T-helper 1 cell (primary cell): ENCODE measurements at regions not wholly inside any gene's neighbourhood (a gene's known extent, or its start where the extent isn't known, plus 50 kb on each side); places are given as distances from the start of the nearest gene placed in this dataset.
A peak's percentile ranks its signal among the peaks of the same experiment; 100 is the strongest.

ENCODE experiments used
- DNase-seq, 5 donors: peaks; one replicate each; pipeline ENCODE4 v3.0.0-alpha.2; 2012 to 2020

- no peak for DNase-seq
Observed at GRCh38 chr12:91331371-91331770, 148.8 kb upstream of the DCN start.

GRCh38 chr12:91328451-91328850, 145.8 kb upstream of the DCN start:
- DNase-seq: no peak

- DNase-seq: no peak
Observed at GRCh38 chr12:91327889-91328288, 145.3 kb upstream of the DCN start.

GRCh38 chr12:91327131-91327530, 144.5 kb upstream of the DCN start:
- no peak for DNase-seq

- peak in 3 of 5 donors; percentile 13 to 28 (median 19) for DNase-seq
Observed at GRCh38 chr12:91326058-91327027, 143.7 kb upstream of the DCN start.

- no peak for DNase-seq
Observed at GRCh38 chr12:91320999-91321398, 138.4 kb upstream of the DCN start.

- DNase-seq: no peak
Observed at GRCh38 chr12:91319071-91319760, 136.6 kb upstream of the DCN start.

- no peak for DNase-seq
Observed at GRCh38 chr12:91317306-91317705, 134.7 kb upstream of the DCN start.

GRCh38 chr12:91316907-91317269, 134.3 kb upstream of the DCN start:
- DNase-seq: no peak

GRCh38 chr12:91316161-91316906, 133.7 kb upstream of the DCN start:
- no peak for DNase-seq

GRCh38 chr12:91311081-91311480, 128.5 kb upstream of the DCN start:
- no peak for DNase-seq

GRCh38 chr12:91309450-91309849, 126.8 kb upstream of the DCN start:
- DNase-seq: no peak

GRCh38 chr12:91307957-91308670, 125.5 kb upstream of the DCN start:
- DNase-seq: no peak

GRCh38 chr12:91290354-91290753, 107.7 kb upstream of the DCN start:
- no peak for DNase-seq

- DNase-seq: no peak
Observed at GRCh38 chr12:91289906-91290305, 107.3 kb upstream of the DCN start.

GRCh38 chr12:91289072-91289471, 106.5 kb upstream of the DCN start:
- DNase-seq: no peak

- DNase-seq: no peak
Observed at GRCh38 chr12:91287753-91288152, 105.1 kb upstream of the DCN start.

- no peak for DNase-seq
Observed at GRCh38 chr12:91278126-91278525, 95.5 kb upstream of the DCN start.

GRCh38 chr12:91276509-91276908, 93.9 kb upstream of the DCN start:
- DNase-seq: no peak

GRCh38 chr12:91275321-91275720, 92.7 kb upstream of the DCN start:
- DNase-seq: no peak

- DNase-seq: no peak
Observed at GRCh38 chr12:91274916-91275315, 92.3 kb upstream of the DCN start.

- DNase-seq: no peak
Observed at GRCh38 chr12:91273560-91273959, 90.9 kb upstream of the DCN start.
